ENCODE measurements at regions not wholly inside any gene's neighbourhood (a gene's known extent, or its start where the extent isn't known, plus 50 kb on each side); places are given as distances from the start of the nearest gene placed in this dataset.
"Not testable (repeated sequence)": the region's sequence is repeated elsewhere in the genome, so short reads cannot be mapped to it uniquely, and the experiment has no call there.

- H3K79me2 ChIP-seq (replicated peaks; ENCODE audit: insufficient read depth, low read length); H2AFZ ChIP-seq (ENCODE audit: low read depth, low read length); H3K9me3 ChIP-seq (ENCODE audit: low read length); H3K9me2 ChIP-seq (ENCODE audit: insufficient read depth, low read length); H3K4me2 ChIP-seq (ENCODE audit: low read length); H3K36me3 ChIP-seq (ENCODE audit: insufficient read depth, low read length); H3K27ac ChIP-seq (ENCODE audit: low read length); H3K4me3 ChIP-seq (ENCODE audit: low read length); H4K20me1 ChIP-seq (ENCODE audit: insufficient read depth); H3F3A ChIP-seq (ENCODE audit: insufficient read depth, low read length, poor library complexity, severe bottlenecking); H3K27me3 ChIP-seq (ENCODE audit: insufficient read depth, low read depth, low read length); H3K9ac ChIP-seq (ENCODE audit: low read length): not testable (repeated sequence)
Observed at GRCh38 chr10:32177594-32177993, 121.4 kb upstream of the KIF5B start.

GRCh38 chr10:32175629-32176028 is 119.4 kb upstream of the KIF5B start:
- H2AFZ ChIP-seq (ENCODE audit: low read depth, low read length): no peak overlapping the region
- H3K4me2 ChIP-seq (ENCODE audit: low read length): no peak overlapping the region
- H3K36me3 ChIP-seq (ENCODE audit: insufficient read depth, low read length): no peaks in the 10 kb centered on the region
- H3F3A ChIP-seq (ENCODE audit: insufficient read depth, low read length, poor library complexity, severe bottlenecking): no peaks in the 10 kb centered on the region
- H4K20me1 ChIP-seq (ENCODE audit: insufficient read depth): no peaks in the 10 kb centered on the region
- TF ChIP-seq POLR2AphosphoS5 (IDR thresholded peaks at IDR 0.05) (no peak), EP300 (conservative IDR thresholded peaks at IDR 0.05; ENCODE audit: poor library complexity, severe bottlenecking) (no peak), MXI1 (conservative IDR thresholded peaks at IDR 0.05; ENCODE audit: poor library complexity, severe bottlenecking) (no peak), SMC3 (conservative IDR thresholded peaks at IDR 0.05; ENCODE audit: poor library complexity) (no peak), TAF1 (IDR thresholded peaks at IDR 0.05; ENCODE audit: low read depth) (no peak), RAD21 (conservative IDR thresholded peaks at IDR 0.05) (no peak), EZH2 (IDR thresholded peaks at IDR 0.05; ENCODE audit: borderline replicate concordance, insufficient read depth, low read length, poor library complexity, severe bottlenecking) (no peak), CTCF (IDR thresholded peaks at IDR 0.05; ENCODE audit: poor library complexity, severe bottlenecking) (no peak)
- TF ChIP-seq, protein P1, sequence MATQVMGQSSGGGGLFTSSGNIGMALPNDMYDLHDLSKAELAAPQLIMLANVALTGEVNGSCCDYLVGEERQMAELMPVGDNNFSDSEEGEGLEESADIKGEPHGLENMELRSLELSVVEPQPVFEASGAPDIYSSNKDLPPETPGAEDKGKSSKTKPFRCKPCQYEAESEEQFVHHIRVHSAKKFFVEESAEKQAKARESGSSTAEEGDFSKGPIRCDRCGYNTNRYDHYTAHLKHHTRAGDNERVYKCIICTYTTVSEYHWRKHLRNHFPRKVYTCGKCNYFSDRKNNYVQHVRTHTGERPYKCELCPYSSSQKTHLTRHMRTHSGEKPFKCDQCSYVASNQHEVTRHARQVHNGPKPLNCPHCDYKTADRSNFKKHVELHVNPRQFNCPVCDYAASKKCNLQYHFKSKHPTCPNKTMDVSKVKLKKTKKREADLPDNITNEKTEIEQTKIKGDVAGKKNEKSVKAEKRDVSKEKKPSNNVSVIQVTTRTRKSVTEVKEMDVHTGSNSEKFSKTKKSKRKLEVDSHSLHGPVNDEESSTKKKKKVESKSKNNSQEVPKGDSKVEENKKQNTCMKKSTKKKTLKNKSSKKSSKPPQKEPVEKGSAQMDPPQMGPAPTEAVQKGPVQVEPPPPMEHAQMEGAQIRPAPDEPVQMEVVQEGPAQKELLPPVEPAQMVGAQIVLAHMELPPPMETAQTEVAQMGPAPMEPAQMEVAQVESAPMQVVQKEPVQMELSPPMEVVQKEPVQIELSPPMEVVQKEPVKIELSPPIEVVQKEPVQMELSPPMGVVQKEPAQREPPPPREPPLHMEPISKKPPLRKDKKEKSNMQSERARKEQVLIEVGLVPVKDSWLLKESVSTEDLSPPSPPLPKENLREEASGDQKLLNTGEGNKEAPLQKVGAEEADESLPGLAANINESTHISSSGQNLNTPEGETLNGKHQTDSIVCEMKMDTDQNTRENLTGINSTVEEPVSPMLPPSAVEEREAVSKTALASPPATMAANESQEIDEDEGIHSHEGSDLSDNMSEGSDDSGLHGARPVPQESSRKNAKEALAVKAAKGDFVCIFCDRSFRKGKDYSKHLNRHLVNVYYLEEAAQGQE (IDR thresholded peaks at IDR 0.05; ENCODE audit: borderline replicate concordance): no peak
- no peak overlapping the region for H3K27ac ChIP-seq (ENCODE audit: low read length)
- no peaks in the 10 kb centered on the region for H3K79me2 ChIP-seq (replicated peaks; ENCODE audit: insufficient read depth, low read length)
- no peaks in the 10 kb centered on the region for H3K9me3 ChIP-seq (ENCODE audit: low read length)
- H3K27me3 ChIP-seq (ENCODE audit: insufficient read depth, low read depth, low read length): no peaks in the 10 kb centered on the region
- H3K9me2 ChIP-seq (ENCODE audit: insufficient read depth, low read length): no peaks in the 10 kb centered on the region
- H3K9ac ChIP-seq (ENCODE audit: low read length): no peak overlapping the region
- H3K4me3 ChIP-seq (ENCODE audit: low read length): no peak overlapping the region

- H3K27ac ChIP-seq (ENCODE audit: low read length): no peak overlapping the region
- no peak overlapping the region for H2AFZ ChIP-seq (ENCODE audit: low read depth, low read length)
- no peaks in the 10 kb centered on the region for H4K20me1 ChIP-seq (ENCODE audit: insufficient read depth)
- TF ChIP-seq SMC3 (conservative IDR thresholded peaks at IDR 0.05; ENCODE audit: poor library complexity): no peak
- H3K36me3 ChIP-seq (ENCODE audit: insufficient read depth, low read length): no peaks in the 10 kb centered on the region
- no peaks in the 10 kb centered on the region for H3K79me2 ChIP-seq (replicated peaks; ENCODE audit: insufficient read depth, low read length)
- no peaks in the 10 kb centered on the region for H3K9me2 ChIP-seq (ENCODE audit: insufficient read depth, low read length)
- no peak overlapping the region for H3K4me2 ChIP-seq (ENCODE audit: low read length)
- no peaks in the 10 kb centered on the region for H3F3A ChIP-seq (ENCODE audit: insufficient read depth, low read length, poor library complexity, severe bottlenecking)
- H3K9me3 ChIP-seq (ENCODE audit: low read length): no peaks in the 10 kb centered on the region
- no peak overlapping the region for H3K4me3 ChIP-seq (ENCODE audit: low read length)
- H3K27me3 ChIP-seq (ENCODE audit: insufficient read depth, low read depth, low read length): no peaks in the 10 kb centered on the region
- H3K9ac ChIP-seq (ENCODE audit: low read length): no peak overlapping the region
Observed at GRCh38 chr10:32174349-32174893, 118.2 kb upstream of the KIF5B start.
